ENCODE measurements at regions not wholly inside any gene's neighbourhood (a gene's known extent, or its start where the extent isn't known, plus 50 kb on each side); places are given as distances from the start of the nearest gene placed in this dataset.

GRCh38 chr4:180418819-180419531 is 1824.2 kb upstream of the TENM3 start:
- TF ChIP-seq CTCF (IDR thresholded peaks at IDR 0.05; ENCODE audit: insufficient read depth, low read length), result no peak
- TF ChIP-seq REST (IDR thresholded peaks at IDR 0.05; ENCODE audit: insufficient replicate concordance, low read depth), result no peak

Data from HL-60 (cell line).